Bronchial epithelial cell (primary cell): ENCODE measurements at regions not wholly inside any gene's neighbourhood (a gene's known extent, or its start where the extent isn't known, plus 50 kb on each side); places are given as distances from the start of the nearest gene placed in this dataset.

Experiments
- DNase-seq: peaks from one replicate; pipeline ENCODE4 v3.0.0-alpha.2; 2010; ENCODE audit warnings: low read depth
- FAIRE-seq: peaks from 2 replicates; lab custom pipeline; 2011; peaks lifted over from hg19 to GRCh38; lab: Jason Lieb, UNC
- H3K27me3 ChIP-seq: 2 replicates; pipeline ENCODE4 v1.5.1; 2011; ENCODE audit warnings: low read length; ENCODE audit not compliant: control insufficient read depth, insufficient read depth
- H3K36me3 ChIP-seq: 2 replicates; pipeline ENCODE4 v1.5.1; 2011; ENCODE audit warnings: low read length; ENCODE audit not compliant: control insufficient read depth, insufficient read depth
- H3K4me3 ChIP-seq: 2 replicates; pipeline ENCODE4 v1.5.1; 2011; ENCODE audit warnings: mild to moderate bottlenecking, low read depth, low read length, control low read depth
- CTCF ChIP-seq: IDR thresholded peaks from 2 replicates; pipeline ENCODE4 v1.5.1; 2011; ENCODE audit warnings: mild to moderate bottlenecking, moderate library complexity, low read length, control low read depth, inconsistent platforms; ENCODE audit not compliant: insufficient read depth, severe bottlenecking

DNA sequence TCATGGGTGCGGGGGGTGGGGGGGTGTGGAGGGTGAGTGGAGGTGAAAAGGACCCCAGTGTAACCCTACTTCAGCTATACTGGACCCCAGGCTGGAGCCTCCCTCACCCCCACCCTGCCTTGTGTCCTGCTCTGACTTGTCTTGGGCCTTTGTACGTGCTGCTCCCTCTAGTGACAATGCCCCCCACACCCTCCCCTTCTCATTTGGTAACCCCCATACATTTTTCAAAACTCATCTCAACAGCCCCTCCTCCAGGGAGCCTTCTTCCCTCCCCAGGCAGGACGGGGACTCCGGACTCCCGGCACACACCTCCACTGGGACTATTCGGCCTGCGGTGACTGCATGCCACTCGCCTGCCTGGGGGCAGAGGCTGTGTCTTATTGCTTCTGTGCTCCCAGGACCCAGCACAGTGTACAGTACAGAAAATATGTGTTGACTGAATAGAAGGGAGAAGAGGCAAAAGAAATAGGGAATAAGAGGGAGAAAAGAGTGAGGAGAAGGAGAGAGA is 108.2 kb downstream of the VEGFA start:
- no peak for TF ChIP-seq CTCF
- FAIRE-seq = no peak
- Histone ChIP-seq H3K27me3 (peaks cover 3% of the 10 kb centered on the region), H3K4me3 (no peak overlapping the region), H3K36me3 (no peaks in the 10 kb centered on the region)
- no peak for DNase-seq

DNA sequence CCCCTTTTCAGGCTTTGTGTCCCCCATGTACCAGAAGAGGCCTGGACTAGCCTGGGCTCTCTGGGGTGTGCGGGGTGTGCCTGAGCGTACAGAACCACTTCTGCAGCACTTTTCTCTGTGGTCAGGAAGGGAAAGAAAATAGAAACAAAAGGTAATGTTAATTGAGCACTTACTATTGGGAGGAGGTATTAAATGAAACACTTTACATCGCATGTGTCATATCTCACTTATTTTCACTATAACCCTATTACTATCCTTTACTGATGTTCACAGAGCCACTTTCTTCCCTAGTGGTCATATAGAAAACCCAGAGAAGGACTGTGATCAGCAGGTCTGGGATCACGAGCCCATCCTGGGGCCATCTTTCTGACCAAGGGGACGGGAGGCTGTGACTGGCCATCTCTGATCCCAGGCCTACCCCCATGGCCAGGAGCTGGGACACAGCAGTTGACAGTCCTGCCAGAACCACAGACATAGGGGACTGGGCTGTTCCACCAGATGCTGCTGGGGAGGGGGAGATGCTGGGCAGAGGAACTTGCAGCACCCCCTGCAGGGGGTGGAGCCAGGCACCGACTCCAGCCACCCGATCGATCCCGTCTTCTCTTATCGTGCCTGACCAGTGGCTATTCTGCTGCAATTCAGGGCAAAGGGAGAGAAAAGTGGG is 107.6 kb downstream of the VEGFA start:
- Histone ChIP-seq H3K4me3 (no peak overlapping the region), H3K36me3 (no peaks in the 10 kb centered on the region), H3K27me3 (peaks cover 6% of the 10 kb centered on the region)
- no peak for TF ChIP-seq CTCF
- no peak for DNase-seq
- FAIRE-seq = no peak

- no peaks in the 10 kb centered on the region for H3K36me3 ChIP-seq
- TF ChIP-seq CTCF = no peak
- DNase-seq (no peak), FAIRE-seq (no peak)
- H3K4me3 ChIP-seq = no peak overlapping the region
- H3K27me3 ChIP-seq = peaks cover 6% of the 10 kb centered on the region
Measured at GRCh38 chr6:43877036-43877435, 107.0 kb downstream of the VEGFA start.

GRCh38 chr6:43876602-43877001 is 106.6 kb downstream of the VEGFA start:
- FAIRE-seq (no peak), DNase-seq (no peak)
- Histone ChIP-seq H3K36me3 (no peaks in the 10 kb centered on the region), H3K4me3 (no peak overlapping the region), H3K27me3 (peaks cover 6% of the 10 kb centered on the region)
- TF ChIP-seq CTCF = no peak

GRCh38 chr6:43875849-43876572 is 106.0 kb downstream of the VEGFA start:
- Histone ChIP-seq H3K36me3 (no peaks in the 10 kb centered on the region), H3K4me3 (no peak overlapping the region), H3K27me3 (peaks cover 6% of the 10 kb centered on the region)
- DNase-seq = no peak
- TF ChIP-seq CTCF = no peak
- FAIRE-seq = no peak
